Muscle of leg (tissue), 3 donors: ENCODE measurements at regions not wholly inside any gene's neighbourhood (a gene's known extent, or its start where the extent isn't known, plus 50 kb on each side); places are given as distances from the start of the nearest gene placed in this dataset.

ENCODE experiments used
- DNase-seq: peaks from one replicate; pipeline ENCODE4 v3.0.0; 2013
- H3K27ac ChIP-seq: one replicate; pipeline ENCODE4 v1.5.1; 2013; ENCODE audit warnings: mild to moderate bottlenecking, low read length, control low read depth
- H3K27me3 ChIP-seq: one replicate; pipeline ENCODE4 v1.6.1; 2013; ENCODE audit warnings: low read length; ENCODE audit not compliant: control insufficient read depth, insufficient read depth
- H3K36me3 ChIP-seq: one replicate; pipeline ENCODE4 v1.6.1; 2013; ENCODE audit warnings: low read length; ENCODE audit not compliant: control insufficient read depth, insufficient read depth
- H3K4me1 ChIP-seq: one replicate; pipeline ENCODE4 v1.6.1; 2013; ENCODE audit warnings: low read length; ENCODE audit not compliant: control insufficient read depth, insufficient read depth
- H3K4me3 ChIP-seq: one replicate; pipeline ENCODE4 v1.5.1; 2013; ENCODE audit warnings: low read length, control low read depth
- H3K9me3 ChIP-seq: replicated peaks from 2 replicates; pipeline ENCODE4 v1.6.1; 2013; ENCODE audit warnings: low read depth, low read length; ENCODE audit not compliant: control insufficient read depth
- WGBS: methylation state at CpG from one replicate; pipeline ENCODE4 v1.1.5; 2013; ENCODE audit warnings: missing lambda C conversion rate; ENCODE audit not compliant: insufficient coverage; 5-methylcytosine and 5-hydroxymethylcytosine counted together

- Histone ChIP-seq H3K27me3 (no peaks in the 10 kb centered on the region), H3K4me1 (peaks cover 16% of the 10 kb centered on the region), H3K36me3 (no peaks in the 10 kb centered on the region), H3K9me3 (no peaks in the 10 kb centered on the region), H3K4me3 (no peak overlapping the region), H3K27ac (peak overlapping the region; percentile 82)
- DNase-seq, result peak; percentile 61
- 25% methylated on average over 3 of the region's 6 CpGs for WGBS
Observed at GRCh38 chr7:25358926-25359325, 130.6 kb upstream of the NPVF start.

GRCh38 chr7:25359471-25360059 lies 131.3 kb upstream of the NPVF start:
- Histone ChIP-seq H3K9me3 (no peaks in the 10 kb centered on the region), H3K36me3 (no peaks in the 10 kb centered on the region), H3K4me3 (no peak overlapping the region), H3K27me3 (no peaks in the 10 kb centered on the region), H3K4me1 (peaks cover 16% of the 10 kb centered on the region), H3K27ac (peak overlapping the region; percentile 82)
- peak; percentile 82 for DNase-seq
- WGBS, result 6% methylated on average over 5 of the region's 9 CpGs

- 57% methylated on average over 1 of the region's 2 CpGs for WGBS
- Histone ChIP-seq H3K27ac (peak overlapping the region; percentile 82), H3K27me3 (no peaks in the 10 kb centered on the region), H3K36me3 (no peaks in the 10 kb centered on the region), H3K4me3 (no peak overlapping the region), H3K9me3 (no peaks in the 10 kb centered on the region), H3K4me1 (peaks cover 16% of the 10 kb centered on the region)
- DNase-seq, result peak; percentile 75
Observed at GRCh38 chr7:25360451-25360850, 132.2 kb upstream of the NPVF start.

GRCh38 chr7:25361387-25361786 lies 133.1 kb upstream of the NPVF start:
- H3K36me3 ChIP-seq, result no peaks in the 10 kb centered on the region
- H3K4me3 ChIP-seq, result no peak overlapping the region
- WGBS, result no CpG with 5 or more reads among the region's 5 CpGs
- H3K27me3 ChIP-seq, result no peaks in the 10 kb centered on the region
- H3K4me1 ChIP-seq, result peaks cover 16% of the 10 kb centered on the region
- no peaks in the 10 kb centered on the region for H3K9me3 ChIP-seq
- H3K27ac ChIP-seq, result no peak overlapping the region
- no peak for DNase-seq

GRCh38 chr7:25361863-25362262 lies 133.6 kb upstream of the NPVF start:
- Histone ChIP-seq H3K27me3 (no peaks in the 10 kb centered on the region), H3K36me3 (no peaks in the 10 kb centered on the region), H3K4me1 (peaks cover 16% of the 10 kb centered on the region), H3K27ac (no peak overlapping the region), H3K4me3 (no peak overlapping the region), H3K9me3 (no peaks in the 10 kb centered on the region)
- no CpG with 5 or more reads among the region's 1 CpG for WGBS
- DNase-seq, result peak; percentile 40

- Histone ChIP-seq H3K4me1 (peaks cover 7% of the 10 kb centered on the region), H3K9me3 (peaks cover 8% of the 10 kb centered on the region), H3K36me3 (no peaks in the 10 kb centered on the region), H3K4me3 (no peak overlapping the region), H3K27ac (no peak overlapping the region), H3K27me3 (no peaks in the 10 kb centered on the region)
- no peak for DNase-seq
- 86% methylated on average over 3 of the region's 5 CpGs for WGBS
Observed at GRCh38 chr7:25368599-25369201, 140.4 kb upstream of the NPVF start.

- no peaks in the 10 kb centered on the region for H3K27me3 ChIP-seq
- WGBS, result 46% methylated on average over 1 of the region's 4 CpGs
- peaks cover 8% of the 10 kb centered on the region for H3K9me3 ChIP-seq
- no peak overlapping the region for H3K4me3 ChIP-seq
- peak; percentile 91 for DNase-seq
- no peaks in the 10 kb centered on the region for H3K36me3 ChIP-seq
- peaks cover 7% of the 10 kb centered on the region for H3K4me1 ChIP-seq
- peak overlapping the region; percentile 6 for H3K27ac ChIP-seq
Observed at GRCh38 chr7:25369786-25370185, 141.5 kb upstream of the NPVF start.

GRCh38 chr7:25371972-25372371 lies 143.7 kb upstream of the NPVF start:
- Histone ChIP-seq H3K27me3 (no peaks in the 10 kb centered on the region), H3K9me3 (peaks cover 8% of the 10 kb centered on the region), H3K4me1 (peaks cover 9% of the 10 kb centered on the region), H3K36me3 (no peaks in the 10 kb centered on the region), H3K27ac (no peak overlapping the region), H3K4me3 (no peak overlapping the region)
- WGBS, result no CpG with 5 or more reads among the region's 2 CpGs
- DNase-seq, result no peak

- Histone ChIP-seq H3K9me3 (peaks cover 8% of the 10 kb centered on the region), H3K4me3 (no peak overlapping the region), H3K27me3 (no peaks in the 10 kb centered on the region), H3K36me3 (no peaks in the 10 kb centered on the region), H3K4me1 (peaks cover 2% of the 10 kb centered on the region), H3K27ac (peak overlapping the region; percentile 38)
- peak; percentile 84 for DNase-seq
- no CpG with 5 or more reads among the region's 3 CpGs for WGBS
Observed at GRCh38 chr7:25375805-25376600, 147.7 kb upstream of the NPVF start.
